ENCODE measurements at regions not wholly inside any gene's neighbourhood (a gene's known extent, or its start where the extent isn't known, plus 50 kb on each side); places are given as distances from the start of the nearest gene placed in this dataset.
"Not testable (repeated sequence)": the region's sequence is repeated elsewhere in the genome, so short reads cannot be mapped to it uniquely, and the experiment has no call there.

DNA sequence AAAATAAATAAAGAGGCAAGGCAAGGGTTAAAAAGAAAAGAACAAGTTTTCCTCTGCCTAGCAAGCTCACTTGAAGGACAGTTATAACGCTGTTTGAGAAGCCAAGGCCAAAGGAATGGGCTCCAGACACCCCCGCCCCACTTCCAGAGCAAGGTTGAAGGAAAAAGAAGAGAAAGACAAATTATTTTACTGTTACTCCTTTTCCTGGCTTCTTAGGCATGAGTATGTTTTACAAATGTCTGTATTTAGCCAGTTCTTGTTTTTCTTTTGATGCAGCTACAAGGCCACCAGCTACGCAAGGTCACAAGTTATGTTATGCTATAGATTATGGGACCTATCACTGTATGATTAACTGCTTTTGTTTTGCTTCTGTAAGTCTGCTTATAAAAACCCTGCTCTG is 94.6 kb downstream of the ZNF22 start:
- H3K4me3 Mint-ChIP-seq (ENCODE audit: unreplicated experiment): no peak overlapping the region
- no peak overlapping the region for H3K27ac Mint-ChIP-seq (ENCODE audit: unreplicated experiment)
- no peaks in the 10 kb centered on the region for H3K36me3 Mint-ChIP-seq (ENCODE audit: unreplicated experiment)
- peaks cover 30% of the 10 kb centered on the region for H3K27me3 Mint-ChIP-seq (ENCODE audit: unreplicated experiment)
- H3K9me3 Mint-ChIP-seq (ENCODE audit: unreplicated experiment): no peaks in the 10 kb centered on the region
- DNase-seq (ENCODE audit: extremely low spot score, unreplicated experiment): no peak
- TF ChIP-seq, protein P1, sequence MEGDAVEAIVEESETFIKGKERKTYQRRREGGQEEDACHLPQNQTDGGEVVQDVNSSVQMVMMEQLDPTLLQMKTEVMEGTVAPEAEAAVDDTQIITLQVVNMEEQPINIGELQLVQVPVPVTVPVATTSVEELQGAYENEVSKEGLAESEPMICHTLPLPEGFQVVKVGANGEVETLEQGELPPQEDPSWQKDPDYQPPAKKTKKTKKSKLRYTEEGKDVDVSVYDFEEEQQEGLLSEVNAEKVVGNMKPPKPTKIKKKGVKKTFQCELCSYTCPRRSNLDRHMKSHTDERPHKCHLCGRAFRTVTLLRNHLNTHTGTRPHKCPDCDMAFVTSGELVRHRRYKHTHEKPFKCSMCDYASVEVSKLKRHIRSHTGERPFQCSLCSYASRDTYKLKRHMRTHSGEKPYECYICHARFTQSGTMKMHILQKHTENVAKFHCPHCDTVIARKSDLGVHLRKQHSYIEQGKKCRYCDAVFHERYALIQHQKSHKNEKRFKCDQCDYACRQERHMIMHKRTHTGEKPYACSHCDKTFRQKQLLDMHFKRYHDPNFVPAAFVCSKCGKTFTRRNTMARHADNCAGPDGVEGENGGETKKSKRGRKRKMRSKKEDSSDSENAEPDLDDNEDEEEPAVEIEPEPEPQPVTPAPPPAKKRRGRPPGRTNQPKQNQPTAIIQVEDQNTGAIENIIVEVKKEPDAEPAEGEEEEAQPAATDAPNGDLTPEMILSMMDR (IDR thresholded peaks at IDR 0.05): no peak
- H3K4me1 Mint-ChIP-seq (ENCODE audit: unreplicated experiment): no peaks in the 10 kb centered on the region

DNA sequence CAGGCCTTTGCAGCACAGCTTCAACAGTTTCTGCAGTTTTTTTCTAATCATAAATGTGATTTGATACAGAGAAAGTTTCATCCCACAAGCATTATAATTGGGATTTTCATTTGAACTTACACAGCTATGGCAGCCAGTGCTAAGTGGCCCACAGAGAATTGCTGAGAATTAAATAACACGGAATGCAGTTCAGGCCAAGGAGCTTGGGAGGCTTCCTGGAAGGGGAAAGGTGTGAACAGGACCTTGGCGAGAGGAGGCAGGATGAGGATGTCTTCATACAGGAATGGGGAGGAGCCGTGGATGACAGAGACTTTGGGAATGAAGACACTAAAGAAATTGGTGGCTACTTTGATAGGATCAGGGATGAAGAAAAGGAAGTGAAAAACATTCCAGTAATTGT is 95.3 kb downstream of the ZNF22 start:
- Mint-ChIP-seq H3K4me3 (ENCODE audit: unreplicated experiment) (no peak overlapping the region), H3K27me3 (ENCODE audit: unreplicated experiment) (peaks cover 23% of the 10 kb centered on the region), H3K9me3 (ENCODE audit: unreplicated experiment) (no peaks in the 10 kb centered on the region), H3K36me3 (ENCODE audit: unreplicated experiment) (no peaks in the 10 kb centered on the region), H3K4me1 (ENCODE audit: unreplicated experiment) (no peaks in the 10 kb centered on the region), H3K27ac (ENCODE audit: unreplicated experiment) (no peak overlapping the region)
- TF ChIP-seq, protein P1 (IDR thresholded peaks at IDR 0.05): no peak
- no peak for DNase-seq (ENCODE audit: extremely low spot score, unreplicated experiment)

DNA sequence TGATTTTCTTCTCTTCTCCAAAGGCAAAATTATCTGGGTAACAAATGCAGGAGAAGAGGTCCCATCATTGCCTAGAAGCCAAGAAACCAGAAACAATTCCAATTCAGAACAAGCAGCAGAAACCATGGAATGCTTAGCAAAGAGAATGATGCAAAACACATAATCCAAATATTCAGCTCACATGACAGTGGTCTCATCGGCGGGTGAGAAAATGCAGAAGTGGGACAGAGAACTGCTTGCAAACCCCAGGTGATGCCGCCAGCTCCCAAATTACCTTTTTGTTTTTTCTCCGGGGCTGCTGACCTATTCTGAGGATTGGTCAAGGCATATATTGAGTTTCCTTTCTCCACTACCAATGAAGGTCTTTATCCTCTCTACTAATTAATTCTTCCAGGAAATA is 99.7 kb downstream of the ZNF22 start:
- Mint-ChIP-seq H3K9me3 (ENCODE audit: unreplicated experiment) (no peaks in the 10 kb centered on the region), H3K4me3 (ENCODE audit: unreplicated experiment) (no peak overlapping the region), H3K27me3 (ENCODE audit: unreplicated experiment) (peaks cover 12% of the 10 kb centered on the region), H3K36me3 (ENCODE audit: unreplicated experiment) (no peaks in the 10 kb centered on the region), H3K27ac (ENCODE audit: unreplicated experiment) (no peak overlapping the region), H3K4me1 (ENCODE audit: unreplicated experiment) (no peaks in the 10 kb centered on the region)
- TF ChIP-seq, protein P1 (IDR thresholded peaks at IDR 0.05): no peak
- no peak for DNase-seq (ENCODE audit: extremely low spot score, unreplicated experiment)

DNA sequence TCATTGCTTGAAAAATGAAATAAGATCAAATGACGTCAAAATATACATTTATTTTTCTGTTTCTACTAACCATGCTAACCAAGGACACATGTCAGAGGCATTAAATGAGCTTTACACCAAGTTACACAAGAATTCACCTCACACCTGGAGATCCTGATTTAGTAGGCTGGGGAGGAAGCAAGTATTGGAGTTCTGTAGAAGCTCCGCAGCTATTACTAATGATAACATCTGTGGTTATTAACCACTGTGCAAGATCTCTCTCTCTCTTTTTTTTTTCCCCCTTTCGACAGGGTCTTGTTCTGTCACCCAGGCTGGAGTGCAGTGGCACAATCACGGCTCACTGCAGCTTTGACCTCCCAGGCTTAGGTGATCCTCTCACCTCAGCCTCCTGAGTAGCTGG is 104.0 kb downstream of the ZNF22 start:
- Mint-ChIP-seq H3K4me1 (ENCODE audit: unreplicated experiment) (no peaks in the 10 kb centered on the region), H3K36me3 (ENCODE audit: unreplicated experiment) (no peaks in the 10 kb centered on the region), H3K9me3 (ENCODE audit: unreplicated experiment) (no peaks in the 10 kb centered on the region), H3K27ac (ENCODE audit: unreplicated experiment) (no peak overlapping the region), H3K4me3 (ENCODE audit: unreplicated experiment) (no peak overlapping the region), H3K27me3 (ENCODE audit: unreplicated experiment) (peaks cover 14% of the 10 kb centered on the region)
- TF ChIP-seq, protein P1 (IDR thresholded peaks at IDR 0.05): no peak
- no peak for DNase-seq (ENCODE audit: extremely low spot score, unreplicated experiment)

DNA sequence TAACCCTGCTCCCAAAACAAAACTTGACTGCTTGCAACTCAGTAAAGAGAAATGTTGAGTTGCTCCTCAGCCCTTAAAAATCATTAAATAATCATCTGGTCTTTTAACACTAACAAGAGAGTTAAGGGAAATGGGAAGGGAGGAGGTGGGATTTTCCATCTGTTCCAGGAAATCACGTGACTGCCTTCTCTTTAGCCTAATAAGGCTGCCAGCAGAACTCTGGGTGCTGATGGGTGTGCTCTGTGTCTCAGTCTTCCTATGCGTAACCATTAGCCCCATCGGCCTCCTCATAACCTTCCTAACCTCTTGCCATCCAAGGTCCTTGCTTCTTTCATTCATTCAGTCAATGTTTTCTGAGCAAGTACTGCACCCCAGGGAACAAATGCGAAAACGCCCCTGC is 104.6 kb downstream of the ZNF22 start:
- H3K27ac Mint-ChIP-seq (ENCODE audit: unreplicated experiment); DNase-seq (ENCODE audit: extremely low spot score, unreplicated experiment); H3K9me3 Mint-ChIP-seq (ENCODE audit: unreplicated experiment); H3K4me1 Mint-ChIP-seq (ENCODE audit: unreplicated experiment); H3K36me3 Mint-ChIP-seq (ENCODE audit: unreplicated experiment); H3K4me3 Mint-ChIP-seq (ENCODE audit: unreplicated experiment): not testable (repeated sequence)
- H3K27me3 Mint-ChIP-seq (ENCODE audit: unreplicated experiment): peaks cover 14% of the 10 kb centered on the region

DNA sequence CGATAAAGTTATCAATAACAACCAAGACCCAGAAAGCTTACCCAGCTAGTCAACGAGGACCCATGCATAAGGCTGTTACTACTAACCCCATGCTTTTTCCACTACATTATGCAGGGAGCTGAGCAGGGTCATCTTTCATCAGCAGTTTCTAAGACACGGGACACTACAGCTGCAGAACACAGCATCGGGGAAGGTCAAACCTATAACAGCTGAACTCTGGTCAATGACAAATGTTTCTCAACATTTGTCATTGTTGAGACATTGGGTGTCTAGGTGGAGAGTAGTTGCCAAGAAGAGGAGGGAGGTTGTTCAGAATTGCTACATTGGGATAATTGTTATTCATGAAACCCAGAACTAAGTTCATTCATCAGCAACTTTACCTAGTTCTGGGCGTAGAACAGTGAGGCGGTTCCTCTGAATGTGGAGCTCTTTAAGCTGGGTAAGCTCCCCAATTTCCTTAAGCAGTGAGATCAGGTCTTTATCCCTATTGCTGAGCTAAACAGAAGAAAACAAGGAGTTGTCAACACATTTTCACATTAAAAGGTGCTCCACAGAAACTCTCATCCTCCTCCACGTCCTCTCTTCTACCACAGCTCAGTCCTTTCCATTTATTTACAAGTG is 105.6 kb downstream of the ZNF22 start:
- TF ChIP-seq, protein P1 (IDR thresholded peaks at IDR 0.05): no peak
- no peaks in the 10 kb centered on the region for H3K36me3 Mint-ChIP-seq (ENCODE audit: unreplicated experiment)
- no peak overlapping the region for H3K4me3 Mint-ChIP-seq (ENCODE audit: unreplicated experiment)
- H3K4me1 Mint-ChIP-seq (ENCODE audit: unreplicated experiment): no peaks in the 10 kb centered on the region
- peaks cover 14% of the 10 kb centered on the region for H3K27me3 Mint-ChIP-seq (ENCODE audit: unreplicated experiment)
- no peak overlapping the region for H3K27ac Mint-ChIP-seq (ENCODE audit: unreplicated experiment)
- no peaks in the 10 kb centered on the region for H3K9me3 Mint-ChIP-seq (ENCODE audit: unreplicated experiment)
- DNase-seq (ENCODE audit: extremely low spot score, unreplicated experiment): no peak

Measured in osteocyte (in vitro differentiated cells).